Activated CD8-positive, alpha-beta memory T cell treated with anti-CD3 and anti-CD28 coated beads for 36 hours (primary cell): ENCODE measurements at regions not wholly inside any gene's neighbourhood (a gene's known extent, or its start where the extent isn't known, plus 50 kb on each side); places are given as distances from the start of the nearest gene placed in this dataset.

ENCODE experiments used
- CTCF ChIA-PET: fragments of 350-600 bp; sonication (Branson Sonifier 250); formaldehyde crosslinking; loops from one replicate; lab custom pipeline; 2021; ENCODE audit warnings: antibody characterized with exemption; lab: Charles Lee
- POLR2A ChIA-PET: fragments of 350-600 bp; sonication (Branson Sonifier 250); formaldehyde crosslinking; loops from one replicate; lab custom pipeline; 2021; ENCODE audit warnings: antibody characterized with exemption; lab: Charles Lee

DNA sequence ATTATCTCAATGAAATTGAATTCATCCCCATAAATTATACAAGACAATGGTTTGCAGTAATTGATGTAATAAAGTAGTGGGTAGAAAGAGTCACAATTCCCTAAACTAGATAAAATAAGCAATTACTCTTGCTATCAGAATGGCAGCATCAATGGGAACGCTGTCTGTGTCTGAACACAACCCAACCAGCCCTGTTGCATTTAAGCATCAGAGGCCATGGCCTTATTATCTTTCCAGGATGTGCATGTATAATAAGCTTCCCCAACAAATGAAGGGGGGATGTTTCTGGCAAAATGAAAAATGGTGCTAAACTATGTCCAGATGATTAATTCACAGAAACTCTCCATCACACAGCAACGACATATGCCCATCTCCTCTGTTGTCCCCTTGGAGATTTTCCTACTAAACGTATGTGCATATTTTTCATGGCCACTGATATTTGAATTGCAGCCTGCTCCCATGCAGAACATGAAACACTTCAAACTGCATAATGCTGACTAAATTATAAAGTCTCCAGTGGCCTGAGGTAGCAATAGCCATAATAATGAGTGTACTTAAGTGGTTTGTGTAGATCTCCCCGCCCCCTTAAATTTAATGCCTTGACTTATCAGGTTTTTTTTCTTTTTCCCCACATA, 306.9 kb upstream of the ADAMTS16 start:
- CTCF ChIA-PET = no interaction called here
- POLR2A ChIA-PET = no interaction called here

- CTCF ChIA-PET = no interaction called here
- POLR2A ChIA-PET = no interaction called here
Measured at GRCh38 chr5:4837489-4838058, 302.6 kb upstream of the ADAMTS16 start.

DNA sequence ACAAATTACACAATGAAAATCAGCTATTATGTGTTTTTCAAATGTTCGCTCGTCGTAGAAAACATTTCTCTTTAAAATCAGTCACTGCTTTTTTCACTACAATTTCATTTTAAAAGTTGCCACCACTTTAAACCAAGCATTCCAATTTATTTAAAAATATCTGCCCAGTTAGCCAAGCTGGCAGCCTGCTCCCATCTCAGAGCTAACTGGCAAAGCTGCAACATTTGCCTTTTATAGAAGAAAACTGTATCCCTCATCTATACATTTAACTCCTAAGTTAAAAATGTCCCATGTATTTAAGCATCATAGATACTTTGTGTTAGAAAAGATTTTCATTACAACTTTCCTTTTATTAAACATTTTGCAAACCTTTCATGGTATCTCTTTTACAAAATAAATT, 294.9 kb upstream of the ADAMTS16 start:
- POLR2A ChIA-PET = no interaction called here
- CTCF ChIA-PET = no interaction called here

DNA sequence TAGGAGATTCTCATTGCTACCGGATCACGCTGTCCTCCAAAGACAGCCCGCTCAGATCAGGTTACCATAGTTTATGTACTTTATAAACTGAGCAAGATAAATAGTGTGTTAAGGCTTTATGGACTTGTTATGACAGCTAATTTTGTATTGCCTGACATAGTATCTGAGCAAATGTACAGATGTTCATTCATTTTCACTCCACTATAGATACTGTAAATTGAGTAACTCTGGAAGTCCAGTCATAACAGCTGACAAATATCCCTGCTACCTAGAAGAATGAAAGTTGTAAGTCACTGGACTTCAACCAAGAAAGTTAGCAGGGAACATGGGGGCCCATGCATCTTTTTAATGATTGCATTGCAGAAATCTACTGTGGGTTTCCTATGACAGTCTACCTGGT, 292.4 kb upstream of the ADAMTS16 start:
- CTCF ChIA-PET = no interaction called here
- POLR2A ChIA-PET = no interaction called here

DNA sequence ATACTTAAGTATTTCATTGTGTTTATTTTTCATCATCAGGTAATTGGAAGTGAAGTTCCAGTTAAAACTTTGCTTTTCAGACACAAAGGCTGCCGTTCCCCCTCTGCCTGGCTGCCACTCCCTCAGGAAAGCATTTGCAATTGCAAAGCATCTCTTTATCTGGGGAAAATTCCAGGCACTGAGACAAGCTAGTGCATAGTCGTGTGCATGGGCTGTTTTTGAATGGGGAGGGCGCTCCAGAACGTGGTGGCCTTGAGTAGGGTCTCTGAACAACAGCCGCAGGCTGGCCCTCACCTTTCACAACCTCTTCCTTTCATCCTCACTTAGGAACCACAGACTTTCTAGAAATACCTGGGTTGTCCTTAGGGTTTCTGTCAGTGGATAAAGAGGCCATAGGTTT, 285.1 kb upstream of the ADAMTS16 start:
- POLR2A ChIA-PET = no interaction called here
- CTCF ChIA-PET = no interaction called here

GRCh38 chr5:4855880-4856279, 284.2 kb upstream of the ADAMTS16 start:
- CTCF ChIA-PET = no interaction called here

GRCh38 chr5:4857761-4858160, 282.4 kb upstream of the ADAMTS16 start:
- ChIA-PET CTCF (no interaction called here), POLR2A (no interaction called here)

More at GRCh38 chr5:4855880-4856279, 284.2 kb upstream of the ADAMTS16 start:
- POLR2A ChIA-PET = no interaction called here

DNA sequence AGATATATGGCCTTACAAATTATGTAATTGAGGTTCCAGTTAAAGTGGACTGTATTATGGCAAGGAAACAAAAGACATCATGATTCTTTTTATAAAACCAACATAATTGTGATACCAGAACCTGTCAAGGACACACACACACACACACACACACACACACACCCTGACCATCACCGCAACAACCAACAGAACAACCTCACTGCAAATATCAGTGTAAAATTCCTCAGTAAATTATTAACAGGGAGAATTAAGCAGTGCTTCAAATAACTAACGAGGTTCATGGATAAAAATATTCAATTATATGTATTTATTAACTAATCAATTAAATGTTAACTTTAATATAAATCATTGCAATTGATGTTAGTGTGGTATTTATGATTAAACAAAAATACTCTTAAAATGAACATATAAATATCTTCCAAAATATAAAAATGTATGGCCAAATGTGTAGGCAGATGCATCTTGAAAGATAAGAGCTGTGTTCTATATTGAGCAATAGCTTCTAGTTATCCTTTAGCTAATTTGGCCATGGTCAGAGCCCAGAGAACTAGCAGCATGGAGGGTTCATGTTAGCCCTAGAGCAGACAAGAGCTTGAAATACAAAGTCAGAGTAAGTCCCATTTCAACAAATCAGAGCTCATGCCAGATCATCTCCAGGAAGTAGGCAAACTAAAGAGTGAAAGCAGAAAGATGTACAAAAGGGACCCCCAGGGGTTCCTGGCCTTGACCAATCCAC, 280.5 kb upstream of the ADAMTS16 start:
- CTCF ChIA-PET = interaction anchor here (0.6 kb wide), 1 partner anchor 18 kb away, joined by 3 read pairs; no protein-coding TSS in a partner anchor
- POLR2A ChIA-PET = no interaction called here

DNA sequence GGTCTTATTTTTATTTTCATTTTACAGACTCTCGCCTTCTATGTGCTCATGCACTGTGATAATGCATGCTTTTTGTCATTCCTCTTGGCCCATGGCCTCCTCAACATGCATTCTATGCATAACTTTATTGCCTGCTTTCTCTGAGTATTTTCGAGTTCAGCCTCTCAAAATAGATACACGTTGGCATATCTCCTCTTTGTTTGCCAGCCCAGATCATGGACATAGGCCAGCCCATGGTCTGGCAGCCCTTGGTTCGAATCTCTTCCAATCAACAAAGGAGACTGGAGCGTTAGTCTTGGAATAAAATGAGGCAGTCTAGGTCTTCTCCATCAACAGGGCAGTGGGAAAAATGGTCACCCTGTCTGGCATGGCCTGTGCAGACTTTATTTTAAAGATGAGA, 279.5 kb upstream of the ADAMTS16 start:
- ChIA-PET POLR2A (no interaction called here), CTCF (no interaction called here)

- ChIA-PET CTCF (no interaction called here), POLR2A (no interaction called here)
Measured at GRCh38 chr5:4862500-4862899, 277.6 kb upstream of the ADAMTS16 start.

DNA sequence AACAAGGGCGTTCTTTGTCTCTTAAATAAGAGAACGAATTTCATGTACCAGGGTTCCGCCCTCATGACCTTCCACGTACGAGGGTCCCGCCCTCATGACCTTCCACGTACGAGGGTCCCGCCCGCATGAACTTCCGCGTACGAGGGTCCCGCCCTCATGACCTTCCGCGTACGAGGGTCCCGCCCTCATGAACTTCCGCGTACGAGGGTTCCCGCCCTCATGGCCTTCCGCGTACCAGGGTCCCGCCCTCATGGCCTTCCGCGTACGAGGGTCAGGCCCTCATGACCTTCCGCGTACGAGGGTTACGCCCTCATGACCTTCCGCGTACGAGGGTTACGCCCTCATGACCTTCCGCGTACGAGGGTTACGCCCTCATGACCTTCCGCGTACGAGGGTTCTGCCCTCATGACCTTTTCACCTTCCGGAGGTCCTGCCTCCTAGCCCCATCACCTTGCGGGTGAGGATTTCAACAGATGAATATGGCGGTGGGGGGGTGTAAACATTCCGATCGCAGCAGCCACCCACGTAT, 273.9 kb upstream of the ADAMTS16 start:
- ChIA-PET CTCF (no interaction called here), POLR2A (no interaction called here)

DNA sequence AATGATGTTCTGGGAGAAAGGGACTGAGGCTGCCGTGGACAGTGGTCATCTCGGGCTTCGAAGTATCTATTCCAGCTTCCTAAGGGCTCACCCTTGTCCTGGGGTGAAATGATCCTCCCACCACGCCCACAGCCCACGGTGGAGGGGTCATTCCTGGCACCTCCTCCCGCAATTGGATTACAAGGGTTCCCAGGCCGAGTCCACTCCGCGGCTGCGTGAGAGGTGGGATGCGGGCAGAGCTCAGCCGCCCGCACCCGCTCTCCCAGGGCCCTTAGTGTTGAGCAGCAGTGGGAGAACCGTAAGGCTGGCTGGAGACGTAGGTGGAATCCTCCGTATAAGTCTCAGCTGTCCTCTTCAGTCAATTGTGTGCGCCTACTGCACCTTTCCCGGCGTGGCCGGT, 273.3 kb upstream of the ADAMTS16 start:
- CTCF ChIA-PET = no interaction called here
- POLR2A ChIA-PET = no interaction called here

DNA sequence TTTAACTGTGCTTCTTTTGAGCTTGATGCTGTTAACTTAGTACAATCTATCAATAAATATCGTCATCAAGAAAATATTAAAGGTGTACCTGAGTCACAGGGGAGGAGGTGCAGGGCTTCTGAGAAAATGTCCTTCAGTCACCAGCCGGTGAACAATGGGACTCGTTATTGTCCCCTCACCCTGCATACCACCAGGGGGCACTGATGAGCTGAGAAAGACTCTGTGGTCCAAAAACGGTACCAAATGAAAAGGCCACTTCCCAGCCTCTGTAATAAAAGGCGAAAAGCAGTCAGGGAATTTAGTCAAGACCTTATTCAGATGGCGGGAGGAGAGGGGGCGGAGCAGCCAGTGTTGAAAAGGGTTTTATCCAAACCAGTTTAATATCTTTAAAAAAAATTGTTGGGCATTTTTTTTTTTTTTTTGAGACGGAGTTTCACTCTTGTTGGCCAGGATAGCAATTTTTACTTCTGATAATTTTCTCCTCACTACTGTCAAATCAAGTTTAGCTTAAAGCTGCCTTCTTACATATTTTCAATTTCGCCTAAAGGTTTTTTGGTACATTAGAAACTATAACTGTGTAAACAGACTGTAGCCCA, 271.9 kb upstream of the ADAMTS16 start:
- ChIA-PET CTCF (interaction anchor here (0.9 kb wide), 1 partner anchor 10 kb away, joined by 3 read pairs; no protein-coding TSS in a partner anchor), POLR2A (no interaction called here)

GRCh38 chr5:4873652-4874051, 266.5 kb upstream of the ADAMTS16 start:
- ChIA-PET CTCF (no interaction called here), POLR2A (no interaction called here)

- ChIA-PET POLR2A (no interaction called here), CTCF (no interaction called here)
Measured at GRCh38 chr5:4874097-4874496, 266.0 kb upstream of the ADAMTS16 start.

DNA sequence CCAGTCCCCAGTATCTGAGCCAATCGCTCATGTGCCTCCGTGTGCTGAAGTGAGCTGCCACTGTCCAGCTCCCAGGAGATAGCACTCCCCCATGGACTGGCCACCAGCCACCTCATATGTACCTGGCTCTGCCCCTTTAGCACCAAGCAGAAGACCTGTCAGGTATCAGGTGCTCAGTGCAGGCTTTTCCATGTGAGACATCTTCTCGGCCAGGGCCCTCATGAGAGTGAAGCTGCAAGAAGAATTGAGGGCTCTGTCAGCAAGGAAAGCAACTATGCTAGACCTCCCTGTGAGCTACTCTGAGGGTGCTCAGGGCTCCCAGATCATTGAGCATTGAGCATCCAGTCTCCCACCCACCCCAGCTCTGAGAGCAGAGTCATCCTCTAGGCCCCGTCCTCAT, 264.2 kb upstream of the ADAMTS16 start:
- ChIA-PET POLR2A (no interaction called here), CTCF (no interaction called here)

- CTCF ChIA-PET = no interaction called here
- POLR2A ChIA-PET = no interaction called here
Measured at GRCh38 chr5:4876804-4877203, 263.3 kb upstream of the ADAMTS16 start.

DNA sequence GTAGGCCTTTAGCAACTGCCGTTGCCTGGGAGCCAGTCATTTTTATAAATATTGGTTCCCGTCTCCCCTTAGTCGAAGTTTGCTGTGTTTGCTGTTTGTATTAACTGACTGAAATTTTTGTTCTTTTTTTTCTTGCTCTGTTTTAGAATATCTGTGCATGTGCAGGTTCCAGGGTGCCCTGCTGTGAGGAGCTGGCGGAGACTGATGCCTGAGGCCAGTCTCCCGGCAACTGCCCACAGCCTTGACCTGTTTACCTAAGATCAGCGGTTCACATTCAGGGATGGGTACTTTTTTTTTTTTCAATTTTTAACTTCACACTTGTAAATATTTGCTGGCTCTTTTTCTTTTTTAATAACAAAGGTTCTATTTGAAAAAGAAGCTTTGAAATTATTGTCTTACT, 262.6 kb upstream of the ADAMTS16 start:
- POLR2A ChIA-PET = no interaction called here
- CTCF ChIA-PET = interaction anchor here (0.7 kb wide), 1 partner anchor 9 kb away, joined by 3 read pairs; no protein-coding TSS in a partner anchor

- ChIA-PET CTCF (no interaction called here), POLR2A (no interaction called here)
Measured at GRCh38 chr5:4879075-4879474, 261.1 kb upstream of the ADAMTS16 start.

- CTCF ChIA-PET = no interaction called here
- POLR2A ChIA-PET = no interaction called here
Measured at GRCh38 chr5:4879693-4880303, 260.3 kb upstream of the ADAMTS16 start.
